Ishikawa (cell line): ENCODE measurements at regions not wholly inside any gene's neighbourhood (a gene's known extent, or its start where the extent isn't known, plus 50 kb on each side); places are given as distances from the start of the nearest gene placed in this dataset.

Experiments
- CEBPB ChIP-seq: IDR thresholded peaks from 2 replicates; pipeline ENCODE4 v1.6.1; 2012
- CREB1 ChIP-seq: IDR thresholded peaks from 2 replicates; pipeline ENCODE4 v1.6.1; 2012; ENCODE audit warnings: low read depth
- EGR1 ChIP-seq: IDR thresholded peaks from 2 replicates; pipeline ENCODE4 v1.6.1; 2012
- EP300 ChIP-seq: IDR thresholded peaks from 2 replicates; pipeline ENCODE4 v1.6.1; 2012; ENCODE audit warnings: borderline replicate concordance
- MAX ChIP-seq: IDR thresholded peaks from 2 replicates; pipeline ENCODE4 v1.6.1; 2012
- RAD21 ChIP-seq: IDR thresholded peaks from 2 replicates; pipeline ENCODE4 v1.6.1; 2012; ENCODE audit warnings: low read depth
- REST ChIP-seq: IDR thresholded peaks from 2 replicates; pipeline ENCODE4 v1.6.1; 2012; ENCODE audit warnings: low read depth, mild to moderate bottlenecking
- TAF1 ChIP-seq: IDR thresholded peaks from 2 replicates; pipeline ENCODE4 v1.6.1; 2012; ENCODE audit warnings: low read depth, mild to moderate bottlenecking
- TCF12 ChIP-seq: IDR thresholded peaks from 2 replicates; pipeline ENCODE4 v1.6.1; 2012; ENCODE audit warnings: low read depth
- YY1 ChIP-seq: IDR thresholded peaks from 2 replicates; pipeline ENCODE4 v1.6.1; 2012; ENCODE audit warnings: low read depth
- ZBTB7A ChIP-seq: IDR thresholded peaks from 2 replicates; pipeline ENCODE4 v1.6.1; 2012; ENCODE audit warnings: low read depth

- TF ChIP-seq MAX (no peak), EGR1 (no peak), TCF12 (no peak), CREB1 (no peak), YY1 (no peak), RAD21 (no peak), CEBPB (no peak), TAF1 (no peak), REST (no peak), ZBTB7A (no peak), EP300 (no peak)
Measured at GRCh38 chr9:95777136-95777535, 98.4 kb upstream of the ERCC6L2 start.
